Hepatocyte (in vitro differentiated cells): ENCODE measurements at regions not wholly inside any gene's neighbourhood (a gene's known extent, or its start where the extent isn't known, plus 50 kb on each side); places are given as distances from the start of the nearest gene placed in this dataset.

Experiments
- DNase-seq: peaks from one replicate; pipeline ENCODE4 v3.0.0-alpha.2; 2016; ENCODE audit warnings: low spot score
- H2AFZ ChIP-seq: fragments of 200-600 bp; sonication (generic); 2 replicates; pipeline ENCODE4 v1.6.0; 2016; ENCODE audit warnings: antibody characterized with exemption, mild to moderate bottlenecking
- H3K27ac ChIP-seq: fragments of 200-600 bp; sonication (generic); 2 replicates; pipeline ENCODE4 v1.5.1; 2016; ENCODE audit warnings: mild to moderate bottlenecking
- H3K27me3 ChIP-seq: fragments of 200-600 bp; sonication (generic); 2 replicates; pipeline ENCODE4 v1.6.1; 2016
- H3K36me3 ChIP-seq: fragments of 200-600 bp; sonication (generic); replicated peaks from 2 replicates; pipeline ENCODE4 v1.5.1; 2016; ENCODE audit warnings: low read depth; ENCODE audit not compliant: insufficient read depth
- H3K4me1 ChIP-seq: fragments of 200-600 bp; sonication (generic); 2 replicates; pipeline ENCODE4 v1.5.1; 2016; ENCODE audit warnings: mild to moderate bottlenecking, moderate library complexity; ENCODE audit not compliant: insufficient read depth
- H3K4me2 ChIP-seq: fragments of 200-600 bp; sonication (generic); 2 replicates; pipeline ENCODE4 v1.6.0; 2016
- H3K4me3 ChIP-seq: fragments of 200-600 bp; sonication (generic); 2 replicates; pipeline ENCODE4 v1.5.1; 2016; ENCODE audit warnings: mild to moderate bottlenecking
- H3K79me2 ChIP-seq: fragments of 200-600 bp; sonication (generic); 2 replicates; pipeline ENCODE4 v1.6.0; 2017; ENCODE audit warnings: mild to moderate bottlenecking
- H3K9me2 ChIP-seq: fragments of 200-600 bp; sonication (generic); replicated peaks from 2 replicates; pipeline ENCODE4 v1.6.0; 2017; ENCODE audit warnings: mild to moderate bottlenecking; ENCODE audit not compliant: insufficient read depth
- H3K9me3 ChIP-seq: fragments of 200-600 bp; sonication (generic); 2 replicates; pipeline ENCODE4 v1.5.1; 2016; ENCODE audit warnings: low read depth, mild to moderate bottlenecking
- H4K20me1 ChIP-seq: fragments of 200-600 bp; sonication (generic); 2 replicates; pipeline ENCODE4 v1.6.0; 2016; ENCODE audit warnings: mild to moderate bottlenecking; ENCODE audit not compliant: insufficient read depth, poor library complexity, severe bottlenecking
- EZH2 ChIP-seq: fragments of 200-600 bp; sonication (generic); IDR thresholded peaks from 2 replicates; pipeline ENCODE4 v1.6.1; 2016; ENCODE audit warnings: antibody characterized with exemption, mild to moderate bottlenecking, borderline replicate concordance
- EZH2phosphoT487 ChIP-seq: fragments of 200-600 bp; sonication (generic); IDR thresholded peaks from one replicate; pipeline ENCODE4 v1.6.1; 2018; ENCODE audit warnings: antibody characterized with exemption, mild to moderate bottlenecking, low read depth, moderate library complexity; ENCODE audit not compliant: unreplicated experiment, severe bottlenecking
- WGBS: methylation state at CpG from one replicate; pipeline ENCODE4 v1.1.6; 2016; ENCODE audit warnings: low lambda C conversion rate; ENCODE audit errors: missing lambda C conversion rate; 5-methylcytosine and 5-hydroxymethylcytosine counted together
- TF ChIP-seq, protein P1 (sequence below): fragments of 200-600 bp; sonication (generic); IDR thresholded peaks from 2 replicates; pipeline ENCODE4 v1.5.1; 2016; ENCODE audit warnings: antibody characterized with exemption, mild to moderate bottlenecking; ENCODE audit not compliant: poor library complexity

DNA sequence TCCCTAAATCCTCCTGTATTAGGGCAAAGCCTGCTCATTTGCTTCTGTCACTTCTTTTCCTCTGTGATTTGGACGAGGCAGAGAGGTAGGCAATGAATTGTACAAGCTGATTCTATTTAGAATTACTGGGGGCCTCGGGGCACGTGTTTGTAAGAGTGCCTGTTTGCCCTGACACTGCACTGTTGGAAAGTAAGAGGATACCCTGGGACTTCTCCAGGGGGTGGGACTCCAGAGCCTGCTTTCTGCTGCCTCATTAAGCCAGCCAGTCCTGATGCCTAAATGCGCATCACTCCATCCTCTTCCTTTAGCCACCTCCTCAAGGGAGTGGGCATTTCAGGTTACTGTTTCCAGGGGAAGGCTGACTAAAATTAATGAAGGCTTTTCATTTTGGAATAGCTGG lies 134.3 kb downstream of the TDRD15 start:
- 40% methylated on average over 4 of the region's 4 CpGs for WGBS
- DNase-seq, result no peak
- no peak overlapping the region for H3K4me3 ChIP-seq
- no peaks in the 10 kb centered on the region for H3K9me2 ChIP-seq
- H4K20me1 ChIP-seq, result no peaks in the 10 kb centered on the region
- no peak for TF ChIP-seq EZH2phosphoT487
- TF ChIP-seq, protein P1, sequence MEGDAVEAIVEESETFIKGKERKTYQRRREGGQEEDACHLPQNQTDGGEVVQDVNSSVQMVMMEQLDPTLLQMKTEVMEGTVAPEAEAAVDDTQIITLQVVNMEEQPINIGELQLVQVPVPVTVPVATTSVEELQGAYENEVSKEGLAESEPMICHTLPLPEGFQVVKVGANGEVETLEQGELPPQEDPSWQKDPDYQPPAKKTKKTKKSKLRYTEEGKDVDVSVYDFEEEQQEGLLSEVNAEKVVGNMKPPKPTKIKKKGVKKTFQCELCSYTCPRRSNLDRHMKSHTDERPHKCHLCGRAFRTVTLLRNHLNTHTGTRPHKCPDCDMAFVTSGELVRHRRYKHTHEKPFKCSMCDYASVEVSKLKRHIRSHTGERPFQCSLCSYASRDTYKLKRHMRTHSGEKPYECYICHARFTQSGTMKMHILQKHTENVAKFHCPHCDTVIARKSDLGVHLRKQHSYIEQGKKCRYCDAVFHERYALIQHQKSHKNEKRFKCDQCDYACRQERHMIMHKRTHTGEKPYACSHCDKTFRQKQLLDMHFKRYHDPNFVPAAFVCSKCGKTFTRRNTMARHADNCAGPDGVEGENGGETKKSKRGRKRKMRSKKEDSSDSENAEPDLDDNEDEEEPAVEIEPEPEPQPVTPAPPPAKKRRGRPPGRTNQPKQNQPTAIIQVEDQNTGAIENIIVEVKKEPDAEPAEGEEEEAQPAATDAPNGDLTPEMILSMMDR, result no peak
- no peak for TF ChIP-seq EZH2
- no peak overlapping the region for H3K27ac ChIP-seq
- H3K4me2 ChIP-seq, result no peak overlapping the region
- no peaks in the 10 kb centered on the region for H3K9me3 ChIP-seq
- H3K4me1 ChIP-seq, result no peaks in the 10 kb centered on the region
- H2AFZ ChIP-seq, result no peak overlapping the region
- no peaks in the 10 kb centered on the region for H3K27me3 ChIP-seq
- no peaks in the 10 kb centered on the region for H3K79me2 ChIP-seq
- H3K36me3 ChIP-seq, result no peaks in the 10 kb centered on the region

DNA sequence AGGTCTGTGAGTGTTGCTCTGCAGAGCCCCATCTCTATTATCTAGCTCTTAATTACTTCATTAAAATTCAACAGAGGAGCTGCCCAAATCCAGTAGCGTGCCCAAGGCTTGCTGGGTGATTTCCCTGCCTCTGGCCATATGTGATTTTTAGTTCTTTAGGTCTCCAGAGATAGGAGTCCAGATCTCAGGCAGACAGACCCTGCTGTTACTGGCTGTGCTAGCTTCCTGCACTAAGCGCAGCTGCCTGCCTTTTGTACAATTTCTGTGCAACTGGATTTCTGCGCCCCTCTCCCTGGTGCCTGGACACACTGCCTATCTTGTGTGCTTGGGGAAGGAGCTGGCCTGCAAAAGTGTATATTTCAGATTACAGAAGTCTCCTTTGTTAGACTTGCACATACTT lies 136.5 kb downstream of the TDRD15 start:
- no peak for DNase-seq
- Histone ChIP-seq H3K4me1 (no peaks in the 10 kb centered on the region), H3K79me2 (no peaks in the 10 kb centered on the region), H3K27me3 (no peaks in the 10 kb centered on the region), H3K36me3 (no peaks in the 10 kb centered on the region), H4K20me1 (no peaks in the 10 kb centered on the region), H3K4me2 (no peak overlapping the region), H3K9me3 (no peaks in the 10 kb centered on the region), H2AFZ (no peak overlapping the region), H3K27ac (no peak overlapping the region), H3K9me2 (no peaks in the 10 kb centered on the region), H3K4me3 (no peak overlapping the region)
- WGBS, result 95% methylated on average over 3 of the region's 3 CpGs
- no peak for TF ChIP-seq EZH2
- TF ChIP-seq, protein P1, result no peak

DNA sequence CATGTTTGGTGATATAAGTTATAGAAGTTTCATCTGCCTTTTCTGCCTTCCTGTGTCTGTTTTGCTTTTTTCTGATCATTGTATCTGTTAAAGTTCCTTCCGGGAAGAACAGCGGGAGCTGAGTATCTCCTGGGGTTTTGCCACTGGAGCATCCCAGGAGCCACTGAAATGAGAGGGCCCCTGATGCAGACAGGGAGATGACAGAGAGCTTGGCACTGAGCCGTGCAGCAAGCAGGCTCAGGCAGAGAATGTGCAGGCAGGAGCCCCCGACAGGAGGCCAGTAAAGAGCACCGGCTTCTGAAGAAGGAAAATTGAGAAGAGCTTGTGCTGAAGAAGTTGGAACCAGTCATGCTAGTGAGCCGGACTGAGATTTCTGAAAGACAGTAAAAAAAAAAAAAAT lies 137.8 kb downstream of the TDRD15 start:
- Histone ChIP-seq H3K36me3 (no peaks in the 10 kb centered on the region), H3K4me3 (no peak overlapping the region), H3K9me3 (no peaks in the 10 kb centered on the region), H3K27me3 (no peaks in the 10 kb centered on the region), H3K9me2 (no peaks in the 10 kb centered on the region), H2AFZ (no peak overlapping the region), H3K4me2 (no peak overlapping the region), H4K20me1 (no peaks in the 10 kb centered on the region), H3K27ac (no peak overlapping the region), H3K4me1 (no peaks in the 10 kb centered on the region), H3K79me2 (no peaks in the 10 kb centered on the region)
- WGBS, result 66% methylated on average over 6 of the region's 6 CpGs
- TF ChIP-seq EZH2 (no peak), EZH2phosphoT487 (no peak)
- TF ChIP-seq, protein P1, result no peak
- DNase-seq, result no peak

DNA sequence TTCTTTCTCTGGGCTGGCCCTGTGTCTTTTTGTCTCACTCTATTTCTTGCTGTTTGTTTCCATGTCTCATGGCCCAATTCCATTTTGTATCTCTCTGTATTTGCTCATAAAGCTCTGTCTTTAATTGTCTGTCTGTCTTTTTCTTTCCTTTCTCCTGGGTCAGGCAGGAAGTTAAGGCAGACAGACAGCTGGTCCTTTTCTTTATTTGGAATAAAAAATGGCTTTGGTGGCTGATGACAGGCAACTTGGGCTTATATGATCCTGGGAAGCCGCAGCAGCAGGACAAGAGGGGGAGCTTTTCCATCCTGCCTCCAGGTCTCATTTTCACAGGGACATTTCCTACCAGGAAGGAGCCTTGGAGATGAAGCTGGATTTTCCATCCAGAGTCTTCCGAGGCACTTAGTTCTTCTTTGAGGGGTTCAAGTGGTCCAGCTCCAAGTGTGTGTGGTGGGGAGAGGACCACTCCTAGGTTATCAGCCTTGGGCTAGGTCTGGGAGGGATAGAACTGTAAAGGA lies 138.7 kb downstream of the TDRD15 start:
- Histone ChIP-seq H2AFZ (no peak overlapping the region), H3K4me3 (no peak overlapping the region), H3K9me2 (no peaks in the 10 kb centered on the region), H3K27ac (no peak overlapping the region), H3K4me1 (peaks cover 4% of the 10 kb centered on the region), H3K36me3 (no peaks in the 10 kb centered on the region), H3K9me3 (no peaks in the 10 kb centered on the region), H3K4me2 (no peak overlapping the region), H3K27me3 (no peaks in the 10 kb centered on the region), H4K20me1 (no peaks in the 10 kb centered on the region), H3K79me2 (no peaks in the 10 kb centered on the region)
- TF ChIP-seq EZH2 (no peak), EZH2phosphoT487 (no peak)
- TF ChIP-seq, protein P1, result no peak
- DNase-seq, result no peak
- WGBS, result 94% methylated on average over 2 of the region's 2 CpGs
